Stimulated activated memory B cell treated with anti-CD40 and anti-IgM and Interleukin-4, amounts not matched to agents 10 μg/mL and 1 μg/mL and 100 μg/mL, for 72 hours (primary cell): ENCODE measurements at regions not wholly inside any gene's neighbourhood (a gene's known extent, or its start where the extent isn't known, plus 50 kb on each side); places are given as distances from the start of the nearest gene placed in this dataset.

Experiments used
- ATAC-seq: fragments of 150-1000 bp; cut with Tn5 transposase; 2 replicates; pipeline ENCODE4 v1.10.0; 2021
- H3K27ac Mint-ChIP-seq: one replicate; pipeline ENCODE4 v1.8.0; 2022; ENCODE audit warnings: mild to moderate bottlenecking, mixed read lengths
- H3K27me3 Mint-ChIP-seq: one replicate; pipeline ENCODE4 v1.8.0; 2022; ENCODE audit warnings: mixed read lengths
- H3K36me3 Mint-ChIP-seq: one replicate; pipeline ENCODE4 v1.8.0; 2022; ENCODE audit warnings: mixed read lengths
- H3K4me1 Mint-ChIP-seq: one replicate; pipeline ENCODE4 v1.8.0; 2022; ENCODE audit warnings: mixed read lengths
- H3K4me3 Mint-ChIP-seq: one replicate; pipeline ENCODE4 v1.8.0; 2022; ENCODE audit warnings: mild to moderate bottlenecking, moderate library complexity, mixed read lengths
- H3K9me3 Mint-ChIP-seq: one replicate; pipeline ENCODE4 v1.8.0; 2022; ENCODE audit warnings: mixed read lengths

DNA sequence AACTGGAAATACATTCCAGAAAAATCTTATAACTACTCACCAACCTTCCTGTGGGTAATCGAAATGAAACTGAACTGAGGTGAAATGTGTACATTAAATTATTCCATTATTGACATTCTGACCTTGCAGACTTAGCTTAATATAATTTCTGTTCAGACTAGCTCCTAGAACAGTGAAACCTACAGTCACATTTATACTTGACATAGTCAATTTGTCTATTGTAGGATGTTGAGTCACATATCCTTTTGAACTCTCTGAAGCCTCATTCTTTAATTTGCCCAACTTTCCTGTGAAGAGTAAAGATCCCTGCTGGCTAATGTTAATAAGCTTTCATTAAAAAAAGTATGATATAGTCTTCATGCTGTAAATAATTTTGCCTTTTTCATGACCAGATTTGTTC lies 92.0 kb upstream of the SCEL start:
- Mint-ChIP-seq H3K4me1 (peaks cover 2% of the 10 kb centered on the region), H3K36me3 (peaks cover 6% of the 10 kb centered on the region), H3K4me3 (no peak overlapping the region), H3K9me3 (peaks cover 8% of the 10 kb centered on the region), H3K27me3 (no peaks in the 10 kb centered on the region), H3K27ac (no peak overlapping the region)
- no peak for ATAC-seq

GRCh38 chr13:77437267-77437666 lies 98.2 kb upstream of the SCEL start:
- Mint-ChIP-seq H3K36me3 (peaks cover 1% of the 10 kb centered on the region), H3K4me3 (no peak overlapping the region), H3K27ac (no peak overlapping the region), H3K27me3 (no peaks in the 10 kb centered on the region), H3K9me3 (peaks cover 5% of the 10 kb centered on the region), H3K4me1 (peaks cover 2% of the 10 kb centered on the region)
- no peak for ATAC-seq

DNA sequence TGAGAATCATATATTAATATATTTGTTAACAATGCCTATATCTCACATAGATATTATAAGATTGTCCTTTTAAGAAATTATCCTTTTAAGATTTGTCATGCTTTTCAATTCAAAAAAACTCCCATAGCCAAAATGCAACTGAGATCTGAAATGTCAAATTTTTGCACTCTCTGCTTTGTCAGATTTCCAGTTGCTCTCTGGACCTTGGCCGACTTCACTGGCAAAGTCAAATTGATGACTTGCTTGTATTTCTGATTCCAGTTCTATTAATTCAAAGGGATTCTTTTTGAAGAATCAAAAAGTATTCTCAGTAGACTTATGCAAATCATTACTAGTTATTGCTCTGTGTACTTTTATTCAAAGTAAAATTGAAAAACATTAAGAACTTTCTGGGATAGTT lies 101.2 kb upstream of the SCEL start:
- H3K4me3 Mint-ChIP-seq, result no peak overlapping the region
- no peaks in the 10 kb centered on the region for H3K36me3 Mint-ChIP-seq
- no peak for ATAC-seq
- H3K9me3 Mint-ChIP-seq, result peaks cover under 1% of the 10 kb centered on the region
- H3K4me1 Mint-ChIP-seq, result peaks cover 24% of the 10 kb centered on the region
- no peaks in the 10 kb centered on the region for H3K27me3 Mint-ChIP-seq
- H3K27ac Mint-ChIP-seq, result no peak overlapping the region

- H3K9me3 Mint-ChIP-seq, result no peaks in the 10 kb centered on the region
- H3K36me3 Mint-ChIP-seq, result no peaks in the 10 kb centered on the region
- ATAC-seq, result no peak
- H3K27me3 Mint-ChIP-seq, result no peaks in the 10 kb centered on the region
- peaks cover 32% of the 10 kb centered on the region for H3K4me1 Mint-ChIP-seq
- H3K27ac Mint-ChIP-seq, result peak overlapping the region; percentile 83
- H3K4me3 Mint-ChIP-seq, result no peak overlapping the region
These were observed 104.1 kb upstream of the SCEL start for GRCh38 chr13:77431449-77431848.

- H3K27ac Mint-ChIP-seq, result peak overlapping the region; percentile 83
- no peaks in the 10 kb centered on the region for H3K9me3 Mint-ChIP-seq
- peak; percentile 55 for ATAC-seq
- peaks cover 32% of the 10 kb centered on the region for H3K4me1 Mint-ChIP-seq
- no peaks in the 10 kb centered on the region for H3K36me3 Mint-ChIP-seq
- H3K27me3 Mint-ChIP-seq, result no peaks in the 10 kb centered on the region
- H3K4me3 Mint-ChIP-seq, result no peak overlapping the region
These were observed 103.6 kb upstream of the MYCBP2 start for GRCh38 chr13:77430377-77430951.

GRCh38 chr13:77429320-77430142 lies 102.6 kb upstream of the MYCBP2 start:
- Mint-ChIP-seq H3K4me1 (peaks cover 32% of the 10 kb centered on the region), H3K27ac (peak overlapping the region; percentile 83), H3K27me3 (no peaks in the 10 kb centered on the region), H3K4me3 (peak overlapping the region; percentile 37), H3K9me3 (no peaks in the 10 kb centered on the region), H3K36me3 (no peaks in the 10 kb centered on the region)
- ATAC-seq, result peak; percentile 95

DNA sequence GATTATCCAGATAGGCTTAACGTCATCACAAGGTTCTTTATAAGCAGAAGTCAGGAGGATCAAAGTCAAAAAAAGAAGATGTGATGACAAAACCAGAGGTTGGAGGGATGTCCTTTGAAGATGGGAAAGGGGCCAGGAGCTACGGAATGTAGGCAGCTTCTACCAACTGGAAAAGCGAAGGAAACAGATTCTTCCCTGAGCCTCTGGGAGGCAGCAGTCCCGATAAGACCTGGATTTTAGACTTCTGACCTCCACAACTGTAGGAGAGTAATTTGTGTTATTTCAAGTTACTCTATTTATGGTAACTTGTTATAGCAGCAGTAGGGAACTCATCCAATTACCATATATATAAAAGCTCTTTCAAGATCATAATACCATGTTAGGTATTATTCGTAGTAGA lies 98.8 kb upstream of the MYCBP2 start:
- H3K4me3 Mint-ChIP-seq, result no peak overlapping the region
- H3K27me3 Mint-ChIP-seq, result no peaks in the 10 kb centered on the region
- H3K27ac Mint-ChIP-seq, result no peak overlapping the region
- no peaks in the 10 kb centered on the region for H3K9me3 Mint-ChIP-seq
- H3K4me1 Mint-ChIP-seq, result peaks cover 19% of the 10 kb centered on the region
- H3K36me3 Mint-ChIP-seq, result no peaks in the 10 kb centered on the region
- ATAC-seq, result no peak

- H3K27me3 Mint-ChIP-seq, result no peaks in the 10 kb centered on the region
- H3K9me3 Mint-ChIP-seq, result no peaks in the 10 kb centered on the region
- peaks cover 5% of the 10 kb centered on the region for H3K4me1 Mint-ChIP-seq
- ATAC-seq, result no peak
- H3K36me3 Mint-ChIP-seq, result no peaks in the 10 kb centered on the region
- H3K27ac Mint-ChIP-seq, result no peak overlapping the region
- H3K4me3 Mint-ChIP-seq, result no peak overlapping the region
These were observed 96.4 kb upstream of the MYCBP2 start for GRCh38 chr13:77423296-77423695.

GRCh38 chr13:77422724-77423123 lies 95.8 kb upstream of the MYCBP2 start:
- Mint-ChIP-seq H3K36me3 (no peaks in the 10 kb centered on the region), H3K4me1 (peaks cover 5% of the 10 kb centered on the region), H3K27me3 (no peaks in the 10 kb centered on the region), H3K4me3 (no peak overlapping the region), H3K9me3 (no peaks in the 10 kb centered on the region), H3K27ac (no peak overlapping the region)
- ATAC-seq, result no peak

- no peaks in the 10 kb centered on the region for H3K9me3 Mint-ChIP-seq
These were observed 91.0 kb upstream of the MYCBP2 start for GRCh38 chr13:77417897-77418296.

DNA sequence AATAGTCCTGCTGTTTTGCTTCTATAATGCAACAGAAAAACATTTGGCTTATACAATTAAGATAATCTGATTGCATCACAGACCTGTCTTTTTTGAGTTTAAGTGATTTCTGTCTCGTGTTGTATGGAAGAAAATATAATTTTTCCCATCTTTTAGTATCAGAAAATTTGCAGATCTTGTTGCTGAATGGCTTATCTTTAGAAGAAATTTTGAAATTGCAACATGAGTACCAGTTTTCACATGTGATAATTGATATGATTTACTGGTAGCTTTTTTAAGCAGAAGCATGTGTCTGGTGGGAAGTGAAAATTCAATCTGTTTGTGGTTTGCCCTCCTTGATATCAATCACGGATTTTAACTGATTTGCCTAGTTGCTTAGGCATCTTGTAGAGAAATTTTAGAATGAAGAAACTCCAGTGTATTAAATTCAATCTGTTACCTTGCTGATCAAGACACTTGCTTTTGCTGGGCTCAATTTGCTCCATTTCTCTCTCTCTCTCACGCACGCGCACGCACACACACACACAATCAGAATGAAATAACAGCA lies 89.8 kb upstream of the MYCBP2 start:
- H3K9me3 Mint-ChIP-seq, result no peaks in the 10 kb centered on the region
- H3K36me3 Mint-ChIP-seq, result no peaks in the 10 kb centered on the region
- no peak for ATAC-seq
- peak overlapping the region; percentile 88 for H3K27ac Mint-ChIP-seq
- H3K4me1 Mint-ChIP-seq, result peaks cover 31% of the 10 kb centered on the region
- no peak overlapping the region for H3K4me3 Mint-ChIP-seq
- no peaks in the 10 kb centered on the region for H3K27me3 Mint-ChIP-seq

More at GRCh38 chr13:77417897-77418296, 91.0 kb upstream of the MYCBP2 start:
- Mint-ChIP-seq H3K27me3 (no peaks in the 10 kb centered on the region), H3K36me3 (no peaks in the 10 kb centered on the region), H3K4me3 (no peak overlapping the region), H3K4me1 (peaks cover 31% of the 10 kb centered on the region), H3K27ac (no peak overlapping the region)
- no peak for ATAC-seq

DNA sequence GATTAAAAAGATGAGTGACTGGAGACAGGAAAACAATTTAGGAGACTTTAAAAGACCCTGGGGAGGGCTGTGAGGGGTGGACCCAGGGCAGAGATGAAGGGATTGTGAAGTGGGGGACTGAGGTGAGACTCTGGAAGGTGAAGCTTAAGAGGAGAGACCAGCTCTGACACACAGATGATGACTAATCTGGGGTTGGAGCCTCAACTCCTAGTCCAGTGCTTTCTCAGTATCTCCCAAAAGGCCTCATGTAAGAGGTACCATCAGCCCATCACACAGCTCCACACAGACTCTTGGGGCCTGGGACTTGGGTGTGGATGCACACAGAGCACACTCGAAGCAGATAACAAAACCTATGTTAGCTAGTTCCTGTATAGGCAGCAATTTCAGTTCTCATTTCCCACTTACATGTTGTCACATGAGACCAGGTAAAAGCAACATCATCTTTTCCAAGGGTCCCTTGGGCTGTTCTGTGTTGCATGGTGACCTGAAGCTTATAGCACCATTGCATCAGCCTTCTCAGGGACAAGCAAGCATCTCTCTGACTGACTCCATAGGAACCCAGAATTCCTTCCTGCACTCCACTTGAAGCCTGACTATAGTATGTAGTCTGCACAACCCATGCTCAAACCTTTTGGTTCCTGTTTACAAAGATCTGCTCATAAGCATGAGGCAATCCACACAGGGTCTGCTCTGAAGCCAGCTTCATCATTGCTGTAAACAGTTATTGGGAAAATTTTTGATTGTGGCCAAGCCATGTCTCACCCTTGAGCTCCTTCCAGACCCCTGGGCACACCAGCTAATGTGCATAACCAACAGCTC lies 88.6 kb upstream of the MYCBP2 start:
- Mint-ChIP-seq H3K9me3 (no peaks in the 10 kb centered on the region), H3K36me3 (no peaks in the 10 kb centered on the region), H3K27me3 (no peaks in the 10 kb centered on the region), H3K4me3 (no peak overlapping the region), H3K4me1 (peaks cover 26% of the 10 kb centered on the region), H3K27ac (peak overlapping the region; percentile 88)
- peak; percentile 91 for ATAC-seq

GRCh38 chr13:77412860-77413259 lies 86.0 kb upstream of the MYCBP2 start:
- Mint-ChIP-seq H3K36me3 (no peaks in the 10 kb centered on the region), H3K27ac (no peak overlapping the region), H3K4me1 (peaks cover 26% of the 10 kb centered on the region), H3K4me3 (no peak overlapping the region), H3K27me3 (no peaks in the 10 kb centered on the region), H3K9me3 (no peaks in the 10 kb centered on the region)
- ATAC-seq, result no peak

- no peaks in the 10 kb centered on the region for H3K9me3 Mint-ChIP-seq
- no peaks in the 10 kb centered on the region for H3K36me3 Mint-ChIP-seq
- no peak overlapping the region for H3K4me3 Mint-ChIP-seq
- no peak for ATAC-seq
- no peak overlapping the region for H3K27ac Mint-ChIP-seq
- no peaks in the 10 kb centered on the region for H3K27me3 Mint-ChIP-seq
- H3K4me1 Mint-ChIP-seq, result peaks cover 24% of the 10 kb centered on the region
These were observed 85.3 kb upstream of the MYCBP2 start for GRCh38 chr13:77412116-77412635.

- Mint-ChIP-seq H3K9me3 (no peaks in the 10 kb centered on the region), H3K36me3 (no peaks in the 10 kb centered on the region), H3K4me3 (no peak overlapping the region), H3K4me1 (no peaks in the 10 kb centered on the region), H3K27ac (no peak overlapping the region), H3K27me3 (no peaks in the 10 kb centered on the region)
- ATAC-seq, result no peak
These were observed 82.5 kb upstream of the MYCBP2 start for GRCh38 chr13:77409412-77409811.
